OCI-LY1 (cell line): ENCODE measurements at regions not wholly inside any gene's neighbourhood (a gene's known extent, or its start where the extent isn't known, plus 50 kb on each side); places are given as distances from the start of the nearest gene placed in this dataset.

Experiments used
- EZH2 ChIP-seq: fragments of 200-600 bp; sonication (generic), shearing (Covaris generic); IDR thresholded peaks from 2 replicates; pipeline ENCODE4 v1.8.0; 2017; ENCODE audit warnings: borderline replicate concordance, mixed run types, mild to moderate bottlenecking, antibody characterized with exemption, low read length, moderate library complexity, mixed read lengths
- TF ChIP-seq, protein P1 (sequence below): fragments of 200-600 bp; sonication (generic), shearing (Covaris generic); IDR thresholded peaks from 2 replicates; pipeline ENCODE4 v1.5.1; 2017; ENCODE audit warnings: mild to moderate bottlenecking, antibody characterized with exemption, low read length, moderate library complexity, mixed read lengths

DNA sequence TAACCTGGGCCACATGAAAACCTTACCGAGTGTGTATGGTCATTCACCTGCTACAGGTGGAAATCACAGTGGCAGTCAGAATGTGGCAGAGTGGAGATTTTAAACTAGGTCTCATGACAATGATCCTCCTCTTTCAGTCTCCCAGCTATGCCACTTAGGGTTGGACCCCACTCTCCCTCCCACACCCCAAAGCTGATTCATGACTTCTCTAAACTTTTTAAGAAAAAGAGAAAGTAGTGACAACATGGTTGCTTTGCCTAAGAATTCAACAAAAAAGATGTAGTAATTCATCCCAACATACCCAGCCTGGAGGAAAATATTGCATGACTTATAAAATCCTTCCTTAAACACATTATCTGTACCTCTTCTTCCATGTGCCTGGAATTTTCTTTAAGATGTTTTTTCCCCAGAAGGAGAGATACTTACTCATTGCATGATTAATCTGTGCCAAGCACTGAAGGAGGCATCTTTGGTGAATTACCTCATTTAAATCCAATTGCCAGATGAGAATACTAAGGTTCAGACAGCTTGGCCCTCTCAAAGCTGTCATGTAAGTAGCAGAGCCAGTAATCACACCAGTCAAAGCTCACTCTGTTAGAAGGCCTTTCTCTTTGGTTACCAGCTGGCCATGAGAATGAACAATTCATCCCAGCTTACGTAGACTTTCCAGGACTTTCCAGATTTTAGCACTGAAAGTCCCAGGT is 119.9 kb downstream of the COPRS start:
- TF ChIP-seq, protein P1, sequence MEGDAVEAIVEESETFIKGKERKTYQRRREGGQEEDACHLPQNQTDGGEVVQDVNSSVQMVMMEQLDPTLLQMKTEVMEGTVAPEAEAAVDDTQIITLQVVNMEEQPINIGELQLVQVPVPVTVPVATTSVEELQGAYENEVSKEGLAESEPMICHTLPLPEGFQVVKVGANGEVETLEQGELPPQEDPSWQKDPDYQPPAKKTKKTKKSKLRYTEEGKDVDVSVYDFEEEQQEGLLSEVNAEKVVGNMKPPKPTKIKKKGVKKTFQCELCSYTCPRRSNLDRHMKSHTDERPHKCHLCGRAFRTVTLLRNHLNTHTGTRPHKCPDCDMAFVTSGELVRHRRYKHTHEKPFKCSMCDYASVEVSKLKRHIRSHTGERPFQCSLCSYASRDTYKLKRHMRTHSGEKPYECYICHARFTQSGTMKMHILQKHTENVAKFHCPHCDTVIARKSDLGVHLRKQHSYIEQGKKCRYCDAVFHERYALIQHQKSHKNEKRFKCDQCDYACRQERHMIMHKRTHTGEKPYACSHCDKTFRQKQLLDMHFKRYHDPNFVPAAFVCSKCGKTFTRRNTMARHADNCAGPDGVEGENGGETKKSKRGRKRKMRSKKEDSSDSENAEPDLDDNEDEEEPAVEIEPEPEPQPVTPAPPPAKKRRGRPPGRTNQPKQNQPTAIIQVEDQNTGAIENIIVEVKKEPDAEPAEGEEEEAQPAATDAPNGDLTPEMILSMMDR, result no peak
- no peak for TF ChIP-seq EZH2
